H9 (cell line): ENCODE measurements at regions not wholly inside any gene's neighbourhood (a gene's known extent, or its start where the extent isn't known, plus 50 kb on each side); places are given as distances from the start of the nearest gene placed in this dataset.

Source experiments
- DNase-seq: peaks from one replicate; pipeline ENCODE4 v3.0.0-alpha.2; 2017
- H2AFZ ChIP-seq: one replicate; pipeline ENCODE4 v1.6.1; 2013; ENCODE audit warnings: mild to moderate bottlenecking, low read length, control low read depth, moderate library complexity
- H2AK5ac ChIP-seq: 2 replicates; pipeline ENCODE4 v1.6.1; 2013; ENCODE audit warnings: low read length, control low read depth, mixed read lengths; ENCODE audit not compliant: insufficient read length
- H2BK120ac ChIP-seq: one replicate; pipeline ENCODE4 v1.6.1; 2013; ENCODE audit warnings: low read depth, mild to moderate bottlenecking, low read length, control low read depth, inconsistent platforms; ENCODE audit not compliant: poor library complexity, severe bottlenecking
- H2BK12ac ChIP-seq: 2 replicates; pipeline ENCODE4 v1.6.1; 2013; ENCODE audit warnings: low read length, control low read depth, mixed read lengths, low read depth; ENCODE audit not compliant: insufficient read length
- H2BK15ac ChIP-seq: 2 replicates; pipeline ENCODE4 v1.6.1; 2013; ENCODE audit warnings: low read depth, low read length, control low read depth
- H2BK20ac ChIP-seq: one replicate; pipeline ENCODE4 v1.6.1; 2013; ENCODE audit warnings: low read depth, mild to moderate bottlenecking, low read length, control low read depth, inconsistent platforms; ENCODE audit not compliant: poor library complexity, severe bottlenecking
- H2BK5ac ChIP-seq: 2 replicates; pipeline ENCODE4 v1.6.1; 2013; ENCODE audit warnings: low read length, control low read depth, mixed read lengths; ENCODE audit not compliant: insufficient read length
- H3K14ac ChIP-seq: 2 replicates; pipeline ENCODE4 v1.6.1; 2013; ENCODE audit warnings: low read length, control low read depth; ENCODE audit not compliant: insufficient read depth
- H3K18ac ChIP-seq: 2 replicates; pipeline ENCODE4 v1.6.1; 2013; ENCODE audit warnings: low read depth, mild to moderate bottlenecking, mixed read lengths, low read length, control low read depth; ENCODE audit not compliant: insufficient read length
- H3K23ac ChIP-seq: 2 replicates; pipeline ENCODE4 v1.6.1; 2013; ENCODE audit warnings: low read length, control low read depth, mixed read lengths, low read depth; ENCODE audit not compliant: insufficient read length
- H3K23me2 ChIP-seq: 2 replicates; pipeline ENCODE4 v1.6.1; 2013; ENCODE audit warnings: low read depth, mild to moderate bottlenecking, mixed read lengths, low read length, control low read depth; ENCODE audit not compliant: insufficient read length, poor library complexity, severe bottlenecking
- H3K27ac ChIP-seq: 2 replicates; pipeline ENCODE4 v1.5.1; 2013; ENCODE audit warnings: low read length, control low read depth, mixed read lengths, low read depth; ENCODE audit not compliant: insufficient read length
- H3K27me3 ChIP-seq: 2 replicates; pipeline ENCODE4 v1.6.1; 2013; ENCODE audit warnings: low read length, control low read depth, inconsistent platforms; ENCODE audit not compliant: insufficient read depth
- H3K4ac ChIP-seq: 2 replicates; pipeline ENCODE4 v1.6.1; 2013; ENCODE audit warnings: low read depth, mild to moderate bottlenecking, control low read depth, inconsistent platforms, low read length, moderate library complexity
- H3K4me1 ChIP-seq: 2 replicates; pipeline ENCODE4 v1.6.1; 2013; ENCODE audit warnings: low read length, control low read depth, inconsistent platforms; ENCODE audit not compliant: insufficient read depth
- H3K4me2 ChIP-seq: 2 replicates; pipeline ENCODE4 v1.6.1; 2013; ENCODE audit warnings: low read length, control low read depth, mixed read lengths; ENCODE audit not compliant: insufficient read length, insufficient read depth
- H3K56ac ChIP-seq: 2 replicates; pipeline ENCODE4 v1.6.1; 2013; ENCODE audit warnings: low read depth, mild to moderate bottlenecking, mixed read lengths, low read length, control low read depth; ENCODE audit not compliant: insufficient read length
- H3K79me1 ChIP-seq: 2 replicates; pipeline ENCODE4 v1.6.1; 2013; ENCODE audit warnings: low read depth, mild to moderate bottlenecking, moderate library complexity, low read length, control low read depth, inconsistent platforms; ENCODE audit not compliant: insufficient read depth, poor library complexity, severe bottlenecking
- H3K79me2 ChIP-seq: 2 replicates; pipeline ENCODE4 v1.6.1; 2013; ENCODE audit warnings: low read length, control low read depth, inconsistent platforms; ENCODE audit not compliant: insufficient read depth
- H3K9ac ChIP-seq: 2 replicates; pipeline ENCODE4 v1.6.1; 2013; ENCODE audit warnings: low read length, control low read depth, mixed read lengths; ENCODE audit not compliant: insufficient read length; ENCODE audit errors: extremely low read depth
- H3K9me3 ChIP-seq: one replicate; pipeline ENCODE4 v1.6.1; 2013; ENCODE audit warnings: low read depth, low read length, inconsistent platforms; ENCODE audit not compliant: control insufficient read depth
- H3T11ph ChIP-seq: one replicate; pipeline ENCODE4 v1.6.1; 2013; ENCODE audit warnings: mild to moderate bottlenecking, low read length, control low read depth, inconsistent platforms
- H4K20me1 ChIP-seq: one replicate; pipeline ENCODE4 v1.6.1; 2013; ENCODE audit not compliant: control insufficient read depth, insufficient read length, insufficient read depth
- H4K5ac ChIP-seq: 2 replicates; pipeline ENCODE4 v1.6.1; 2013; ENCODE audit warnings: low read depth, mild to moderate bottlenecking, mixed read lengths, low read length, control low read depth; ENCODE audit not compliant: insufficient read length
- H4K8ac ChIP-seq: replicated peaks from 2 replicates; pipeline ENCODE4 v1.6.1; 2013; ENCODE audit warnings: low read length, control low read depth, mixed read lengths, low read depth; ENCODE audit not compliant: insufficient read length
- H4K91ac ChIP-seq: 2 replicates; pipeline ENCODE4 v1.6.1; 2013; ENCODE audit warnings: low read depth, mild to moderate bottlenecking, moderate library complexity, mixed read lengths, low read length, control low read depth; ENCODE audit not compliant: insufficient read length
- H3K27ac Mint-ChIP-seq, 3 experiments: 2 replicates in 2 of 3; 3 replicates in 1 of 3; pipeline ENCODE4 v1.8.0; 2020 to 2021; ENCODE audit warnings: mixed read lengths in 3 of 3, mild to moderate bottlenecking in 1 of 3, moderate library complexity in 1 of 3
- H3K27me3 Mint-ChIP-seq: 2 replicates; pipeline ENCODE4 v1.8.0; 2021; ENCODE audit warnings: low read depth, mild to moderate bottlenecking, moderate library complexity, mixed read lengths
- H3K36me3 Mint-ChIP-seq, 3 experiments: 2 replicates in 2 of 3; 3 replicates in 1 of 3; pipeline ENCODE4 v1.8.0; 2020 to 2021; ENCODE audit warnings: low read depth in 3 of 3, mixed read lengths in 3 of 3; ENCODE audit not compliant: insufficient read depth in 1 of 3
- H3K4me1 Mint-ChIP-seq, 2 experiments: 2 replicates each; pipeline ENCODE4 v1.8.0; 2020; ENCODE audit warnings: mixed read lengths in 2 of 2
- H3K4me3 Mint-ChIP-seq, 2 experiments: 2 replicates in 1 of 2; 3 replicates in 1 of 2; pipeline ENCODE4 v1.8.0; 2020 to 2021; ENCODE audit warnings: mild to moderate bottlenecking in 2 of 2, mixed read lengths in 2 of 2, moderate library complexity in 1 of 2
- H3K9me3 Mint-ChIP-seq, 2 experiments: 2 replicates in 1 of 2; 3 replicates in 1 of 2; pipeline ENCODE4 v1.8.0; 2020; ENCODE audit warnings: mild to moderate bottlenecking in 2 of 2, mixed read lengths in 2 of 2, moderate library complexity in 1 of 2
- WGBS: extraction: QIAGEN DNeasy Blood & Tissue Kit; methylation state at CpG from one replicate; pipeline ENCODE4 v1.1.7; 2013; ENCODE audit warnings: missing lambda C conversion rate, low lambda C conversion rate, mixed read lengths; ENCODE audit not compliant: insufficient read length; ENCODE audit errors: extremely low coverage; 5-methylcytosine and 5-hydroxymethylcytosine counted together
- TF ChIP-seq, protein P1 (sequence below): fragments of 200-600 bp; sonication (generic); conservative IDR thresholded peaks from 3 replicates; pipeline ENCODE4 v1.8.0; 2021; ENCODE audit warnings: antibody characterized with exemption, mild to moderate bottlenecking

GRCh38 chr20:24791953-24792352 lies 157.1 kb upstream of the CST7 start:
- Histone ChIP-seq H3K9ac (no peak overlapping the region), H3K79me1 (no peaks in the 10 kb centered on the region), H4K8ac (no peak overlapping the region), H3K4me2 (no peak overlapping the region), H3T11ph (no peak overlapping the region), H3K4me1 (no peaks in the 10 kb centered on the region), H3K9me3 (no peaks in the 10 kb centered on the region), H4K91ac (no peak overlapping the region), H2BK120ac (no peak overlapping the region), H2BK20ac (no peak overlapping the region), H2BK5ac (no peak overlapping the region), H3K18ac (no peak overlapping the region), H3K23ac (no peak overlapping the region), H3K23me2 (no peaks in the 10 kb centered on the region), H3K27me3 (no peaks in the 10 kb centered on the region), H2AK5ac (no peak overlapping the region), H4K20me1 (no peaks in the 10 kb centered on the region), H2BK12ac (no peak overlapping the region), H3K27ac (no peak overlapping the region), H3K79me2 (no peaks in the 10 kb centered on the region), H3K4ac (no peak overlapping the region), H4K5ac (no peak overlapping the region), H3K56ac (no peak overlapping the region), H3K14ac (no peak overlapping the region), H2AFZ (no peak overlapping the region), H2BK15ac (no peak overlapping the region)
- no CpG with 5 or more reads among the region's 2 CpGs for WGBS
- Mint-ChIP-seq H3K27me3 (peaks cover 9% of the 10 kb centered on the region), H3K4me3 (no peak overlapping the region), H3K9me3 (no peaks in the 10 kb centered on the region; a peak in 1 of 5 replicates), H3K4me1 (peaks cover 13 to 15% of the 10 kb centered on the region in 2 experiments), H3K36me3 (no peaks in the 10 kb centered on the region; a peak in 1 of 7 replicates), H3K27ac (no peak overlapping the region)
- DNase-seq = no peak
- TF ChIP-seq, protein P1, sequence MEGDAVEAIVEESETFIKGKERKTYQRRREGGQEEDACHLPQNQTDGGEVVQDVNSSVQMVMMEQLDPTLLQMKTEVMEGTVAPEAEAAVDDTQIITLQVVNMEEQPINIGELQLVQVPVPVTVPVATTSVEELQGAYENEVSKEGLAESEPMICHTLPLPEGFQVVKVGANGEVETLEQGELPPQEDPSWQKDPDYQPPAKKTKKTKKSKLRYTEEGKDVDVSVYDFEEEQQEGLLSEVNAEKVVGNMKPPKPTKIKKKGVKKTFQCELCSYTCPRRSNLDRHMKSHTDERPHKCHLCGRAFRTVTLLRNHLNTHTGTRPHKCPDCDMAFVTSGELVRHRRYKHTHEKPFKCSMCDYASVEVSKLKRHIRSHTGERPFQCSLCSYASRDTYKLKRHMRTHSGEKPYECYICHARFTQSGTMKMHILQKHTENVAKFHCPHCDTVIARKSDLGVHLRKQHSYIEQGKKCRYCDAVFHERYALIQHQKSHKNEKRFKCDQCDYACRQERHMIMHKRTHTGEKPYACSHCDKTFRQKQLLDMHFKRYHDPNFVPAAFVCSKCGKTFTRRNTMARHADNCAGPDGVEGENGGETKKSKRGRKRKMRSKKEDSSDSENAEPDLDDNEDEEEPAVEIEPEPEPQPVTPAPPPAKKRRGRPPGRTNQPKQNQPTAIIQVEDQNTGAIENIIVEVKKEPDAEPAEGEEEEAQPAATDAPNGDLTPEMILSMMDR = no peak
